GM12878 (cell line): ENCODE measurements at regions not wholly inside any gene's neighbourhood (a gene's known extent, or its start where the extent isn't known, plus 50 kb on each side); places are given as distances from the start of the nearest gene placed in this dataset.

Experiments
- ATAC-seq: fragments of 200-7000 bp; cut with Tn5 transposase; 3 replicates; pipeline ENCODE4 v1.9.1; 2020; ENCODE audit warnings: mild to moderate bottlenecking, moderate library complexity
- BruUV-seq: library from RNA; stranded (reverse); fragments of 400-500 nt; replicated peaks from 2 replicates; lab custom pipeline; 2021; lab: Mats Ljungman, UMichigan
- CTCF ChIA-PET: fragments of 300-600 bp; sonication (Branson Sonifier 250); formaldehyde crosslinking; extraction: SDS; loops from one replicate; lab custom pipeline; 2021; ENCODE audit warnings: inconsistent platforms; lab: Yijun Ruan, JAX
- POLR2A ChIA-PET: fragments of 350-600 bp; formaldehyde crosslinking; extraction: SDS; loops from one replicate; lab custom pipeline; 2021; ENCODE audit warnings: inconsistent platforms; lab: Charles Lee
- RAD21 ChIA-PET: fragments of 300-600 bp; sonication (Branson Sonifier 250); formaldehyde crosslinking; loops from one replicate; lab custom pipeline; 2023; ENCODE audit warnings: antibody characterized with exemption; ENCODE audit not compliant: unreplicated experiment; lab: Charles Lee
- SMC1A ChIA-PET: fragments of 300-600 bp; sonication (Branson Sonifier 250); formaldehyde crosslinking; loops from one replicate; lab custom pipeline; 2023; ENCODE audit not compliant: unreplicated experiment, uncharacterized antibody; lab: Charles Lee
- DNase-seq: peaks from one replicate; pipeline ENCODE4 v3.0.0-alpha.2; 2011; ENCODE audit warnings: low read depth, low spot score
- FAIRE-seq: peaks from 3 replicates; lab custom pipeline; 2011; peaks lifted over from hg19 to GRCh38; lab: Jason Lieb, UNC
- H2AFZ ChIP-seq: 2 replicates; pipeline ENCODE4 v1.6.0; 2011; ENCODE audit warnings: low read depth, low read length, control low read depth; ENCODE audit not compliant: control insufficient read depth
- H3K27ac ChIP-seq: 2 replicates; pipeline ENCODE4 v1.5.1; 2011; ENCODE audit warnings: control low read depth; ENCODE audit not compliant: control insufficient read depth, insufficient read depth
- H3K27me3 ChIP-seq, 2 experiments: replicated peaks in 1 of 2; 2 replicates each; pipeline versions ENCODE4 v1.6.0 to v1.6.1; 2011; ENCODE audit warnings: low read length in 1 of 2; ENCODE audit not compliant: control insufficient read depth in 2 of 2, insufficient read depth in 2 of 2
- H3K36me3 ChIP-seq, 2 experiments: 2 replicates each; pipeline ENCODE4 v1.5.1; 2011; ENCODE audit warnings: low read length in 1 of 2; ENCODE audit not compliant: control insufficient read depth in 2 of 2, insufficient read depth in 2 of 2
- H3K4me1 ChIP-seq: 2 replicates; pipeline ENCODE4 v1.6.1; 2011; ENCODE audit warnings: mild to moderate bottlenecking, low read length, moderate library complexity, mixed read lengths; ENCODE audit not compliant: control insufficient read depth, insufficient read depth
- H3K4me2 ChIP-seq: 2 replicates; pipeline ENCODE4 v1.6.0; 2011; ENCODE audit warnings: control low read depth; ENCODE audit not compliant: control insufficient read depth, insufficient read depth
- H3K4me3 ChIP-seq: fragments of 200-600 bp; sonication (generic); 2 replicates; pipeline ENCODE4 v1.5.1; 2016
- H3K79me2 ChIP-seq: 2 replicates; pipeline ENCODE4 v1.6.0; 2011; ENCODE audit warnings: low read length; ENCODE audit not compliant: control insufficient read depth, insufficient read depth
- H3K9ac ChIP-seq: 2 replicates; pipeline ENCODE4 v1.8.0; 2011; ENCODE audit warnings: low read length, control low read depth, mixed read lengths; ENCODE audit not compliant: control insufficient read depth, insufficient read depth
- H3K9me3 ChIP-seq: replicated peaks from 3 replicates; pipeline ENCODE4 v1.5.1; 2011; ENCODE audit warnings: mild to moderate bottlenecking, low read length; ENCODE audit not compliant: control insufficient read depth, insufficient read depth
- H4K20me1 ChIP-seq: 2 replicates; pipeline ENCODE4 v1.6.0; 2011; ENCODE audit not compliant: control insufficient read depth, insufficient read depth
- E2F8 ChIP-seq: fragments of 450-650 bp; IDR thresholded peaks from 2 replicates; pipeline ENCODE4 v1.6.1; 2018; ENCODE audit warnings: mild to moderate bottlenecking, low read depth, moderate library complexity; ENCODE audit not compliant: partially characterized antibody
- EZH2 ChIP-seq: IDR thresholded peaks from 2 replicates; pipeline ENCODE4 v1.6.1; 2012; ENCODE audit warnings: low read depth, mild to moderate bottlenecking, control low read depth, inconsistent platforms, low read length, borderline replicate concordance; ENCODE audit not compliant: control insufficient read depth
- IKZF2 ChIP-seq, 2 experiments: fragments of 450-650 bp; IDR thresholded peaks; 2 replicates each; pipeline ENCODE4 v1.6.1; 2017; ENCODE audit warnings: mild to moderate bottlenecking in 2 of 2, moderate library complexity in 2 of 2
- MEF2B ChIP-seq: fragments of 450-650 bp; IDR thresholded peaks from 2 replicates; pipeline ENCODE4 v1.6.1; 2018; ENCODE audit warnings: mild to moderate bottlenecking, moderate library complexity; ENCODE audit not compliant: partially characterized antibody, poor library complexity, severe bottlenecking
- NR2C1 ChIP-seq: fragments of 450-650 bp; IDR thresholded peaks from 2 replicates; pipeline ENCODE4 v1.6.1; 2017; ENCODE audit warnings: antibody characterized with exemption, mild to moderate bottlenecking, moderate library complexity
- POLR2A ChIP-seq: IDR thresholded peaks from 2 replicates; pipeline ENCODE4 v1.6.1; 2011; ENCODE audit warnings: low read depth, mild to moderate bottlenecking, low read length
- RAD21 ChIP-seq: IDR thresholded peaks from 2 replicates; pipeline ENCODE4 v1.6.1; 2011; ENCODE audit warnings: mild to moderate bottlenecking, low read depth, low read length, moderate library complexity; ENCODE audit not compliant: insufficient read depth
- ZSCAN29 ChIP-seq: fragments of 450-650 bp; IDR thresholded peaks from 2 replicates; pipeline ENCODE4 v1.6.1; 2017; ENCODE audit warnings: mild to moderate bottlenecking, moderate library complexity
- WGBS: methylation state at CpG from one replicate; pipeline ENCODE4 v1.1.6; 2016; ENCODE audit warnings: low lambda C conversion rate; ENCODE audit not compliant: insufficient replicate concordance, insufficient coverage; ENCODE audit errors: missing lambda C conversion rate; 5-methylcytosine and 5-hydroxymethylcytosine counted together
- in situ Hi-C: fragments of 300-500 bp; cut with MboI; formaldehyde crosslinking; loops from 9 replicates; pipeline ENCODE4 v1.14.3; 2018; ENCODE audit warnings: mixed read lengths
- intact Hi-C: fragments of 100-400 bp; cut with micrococcal nuclease; formaldehyde crosslinking; loops from one replicate; pipeline ENCODE4 v1.14.2; 2022; ENCODE audit not compliant: unreplicated experiment

- Histone ChIP-seq H3K27ac (no peak overlapping the region), H3K27me3 (no peaks in the 10 kb centered on the region; a peak in 2 of 4 replicates), H3K4me2 (no peak overlapping the region), H3K9ac (no peak overlapping the region), H3K9me3 (no peaks in the 10 kb centered on the region), H3K79me2 (no peaks in the 10 kb centered on the region), H3K36me3 (no peaks in the 10 kb centered on the region), H4K20me1 (no peaks in the 10 kb centered on the region), H3K4me1 (peaks cover under 1% of the 10 kb centered on the region; the same call in 1 of the 2 replicates), H3K4me3 (no peak overlapping the region), H2AFZ (no peak overlapping the region)
- DNase-seq (no peak), ATAC-seq (no peak), FAIRE-seq (no peak)
- in situ Hi-C loops = no loop called here
- intact Hi-C loops = no loop called here
- TF ChIP-seq POLR2A = no peak
- TF ChIP-seq NR2C1 = no peak
- TF ChIP-seq ZSCAN29 = no peak
- TF ChIP-seq EZH2 = no peak
- no peak for TF ChIP-seq E2F8
- TF ChIP-seq MEF2B = no peak
- no peak for TF ChIP-seq IKZF2 (IDR thresholded peaks at IDR 0.05)
- TF ChIP-seq RAD21 = no peak
- ChIA-PET POLR2A (no interaction called here), CTCF (interaction anchor here (1.3 kb wide), 1 partner anchor 99 kb away, joined by 3 read pairs; no protein-coding TSS in a partner anchor), RAD21 (no interaction called here), SMC1A (no interaction called here)
- no TSS peak for BruUV-seq
- WGBS = 73% methylated on average over 3 of the region's 4 CpGs
These were observed 53.4 kb upstream of the ACSL3 start for GRCh38 chr2:222807431-222807830.
